Fibroblast of lung (primary cell): ENCODE measurements at regions not wholly inside any gene's neighbourhood (a gene's known extent, or its start where the extent isn't known, plus 50 kb on each side); places are given as distances from the start of the nearest gene placed in this dataset.

Experiments used
- EZH2 ChIP-seq: IDR thresholded peaks from 2 replicates; pipeline ENCODE4 v1.5.1; 2012; ENCODE audit warnings: low read length, control low read depth, mild to moderate bottlenecking; ENCODE audit errors: missing control alignments
- TF ChIP-seq, protein P1 (sequence below), 2 donors: IDR thresholded peaks in 1 of 2; conservative IDR thresholded peaks in 1 of 2; 1 replicate in 1 of 2; 2 replicates in 1 of 2; pipeline ENCODE4 v1.5.1; 2011 to 2012; ENCODE audit warnings: low read length in 2 of 2, control low read depth in 1 of 2, inconsistent platforms in 1 of 2, low read depth in 1 of 2, mild to moderate bottlenecking in 1 of 2

DNA sequence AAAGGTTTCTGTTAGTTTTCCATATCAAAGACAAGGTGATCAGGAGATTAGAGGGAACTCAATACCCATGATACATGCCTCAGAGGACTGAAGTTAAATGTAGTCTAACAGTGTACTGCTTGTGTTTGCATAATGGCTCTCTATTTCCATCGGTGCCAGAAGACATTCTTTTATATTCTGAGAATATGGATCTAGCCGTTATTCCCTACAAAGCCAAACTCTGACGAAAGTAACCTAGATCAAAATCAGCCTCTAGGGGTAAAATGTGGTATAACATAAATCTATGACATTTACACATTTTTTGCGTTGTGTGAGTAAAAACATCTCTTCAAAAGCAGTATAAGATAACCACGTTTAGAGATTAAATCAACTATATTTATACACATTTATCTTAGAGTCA is 2232.7 kb downstream of the PCDH9 start:
- TF ChIP-seq, protein P1, sequence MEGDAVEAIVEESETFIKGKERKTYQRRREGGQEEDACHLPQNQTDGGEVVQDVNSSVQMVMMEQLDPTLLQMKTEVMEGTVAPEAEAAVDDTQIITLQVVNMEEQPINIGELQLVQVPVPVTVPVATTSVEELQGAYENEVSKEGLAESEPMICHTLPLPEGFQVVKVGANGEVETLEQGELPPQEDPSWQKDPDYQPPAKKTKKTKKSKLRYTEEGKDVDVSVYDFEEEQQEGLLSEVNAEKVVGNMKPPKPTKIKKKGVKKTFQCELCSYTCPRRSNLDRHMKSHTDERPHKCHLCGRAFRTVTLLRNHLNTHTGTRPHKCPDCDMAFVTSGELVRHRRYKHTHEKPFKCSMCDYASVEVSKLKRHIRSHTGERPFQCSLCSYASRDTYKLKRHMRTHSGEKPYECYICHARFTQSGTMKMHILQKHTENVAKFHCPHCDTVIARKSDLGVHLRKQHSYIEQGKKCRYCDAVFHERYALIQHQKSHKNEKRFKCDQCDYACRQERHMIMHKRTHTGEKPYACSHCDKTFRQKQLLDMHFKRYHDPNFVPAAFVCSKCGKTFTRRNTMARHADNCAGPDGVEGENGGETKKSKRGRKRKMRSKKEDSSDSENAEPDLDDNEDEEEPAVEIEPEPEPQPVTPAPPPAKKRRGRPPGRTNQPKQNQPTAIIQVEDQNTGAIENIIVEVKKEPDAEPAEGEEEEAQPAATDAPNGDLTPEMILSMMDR (conservative IDR thresholded peaks at IDR 0.05 in 1 of 2, IDR thresholded peaks at IDR 0.05 in 1 of 2; ENCODE audit: low read depth in 1 of 2, low read length in 2 of 2) = no peak
- no peak for TF ChIP-seq EZH2
